Osteocyte (in vitro differentiated cells): ENCODE measurements at regions not wholly inside any gene's neighbourhood (a gene's known extent, or its start where the extent isn't known, plus 50 kb on each side); places are given as distances from the start of the nearest gene placed in this dataset.

Experiments
- DNase-seq: peaks from one replicate; pipeline ENCODE4 v3.0.0; 2021; ENCODE audit warnings: mixed read lengths; ENCODE audit not compliant: unreplicated experiment; ENCODE audit errors: extremely low spot score
- H3K27ac Mint-ChIP-seq: one replicate; pipeline ENCODE4 v1.8.0; 2021; ENCODE audit warnings: mild to moderate bottlenecking, mixed read lengths; ENCODE audit not compliant: unreplicated experiment
- H3K27me3 Mint-ChIP-seq: one replicate; pipeline ENCODE4 v1.8.0; 2021; ENCODE audit warnings: mixed read lengths; ENCODE audit not compliant: unreplicated experiment
- H3K36me3 Mint-ChIP-seq: one replicate; pipeline ENCODE4 v1.8.0; 2021; ENCODE audit warnings: mixed read lengths; ENCODE audit not compliant: unreplicated experiment
- H3K4me1 Mint-ChIP-seq: one replicate; pipeline ENCODE4 v1.8.0; 2021; ENCODE audit warnings: mixed read lengths; ENCODE audit not compliant: unreplicated experiment
- H3K4me3 Mint-ChIP-seq: one replicate; pipeline ENCODE4 v1.8.0; 2021; ENCODE audit warnings: mild to moderate bottlenecking, moderate library complexity, mixed read lengths; ENCODE audit not compliant: unreplicated experiment
- H3K9me3 Mint-ChIP-seq: one replicate; pipeline ENCODE4 v1.8.0; 2021; ENCODE audit warnings: mixed read lengths; ENCODE audit not compliant: unreplicated experiment
- CTCF ChIP-seq: fragments of 200-600 bp; sonication (generic); IDR thresholded peaks from 2 replicates; pipeline ENCODE4 v1.5.0; 2021; ENCODE audit warnings: antibody characterized with exemption, mild to moderate bottlenecking, moderate library complexity

DNA sequence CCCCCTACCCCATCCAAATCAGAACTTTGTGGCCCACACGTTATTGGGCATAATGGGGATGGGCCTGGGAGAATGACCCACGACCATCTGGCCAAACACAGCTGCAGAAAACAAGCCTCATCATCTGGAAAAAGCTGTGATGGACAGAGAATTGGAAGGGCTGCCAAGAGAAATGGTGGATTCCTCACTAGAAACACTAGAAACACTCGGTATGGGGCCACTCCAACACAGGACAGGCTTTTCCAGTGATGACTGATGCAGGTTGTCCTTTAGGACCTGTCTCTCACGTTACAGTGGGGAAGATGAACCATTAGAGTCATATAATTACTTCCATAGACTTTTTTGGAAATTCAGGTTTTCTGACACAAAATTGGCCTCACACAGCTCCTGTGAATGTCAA is 172.4 kb upstream of the TARS1 start:
- Mint-ChIP-seq H3K36me3 (peaks cover 16% of the 10 kb centered on the region), H3K4me3 (no peak overlapping the region), H3K4me1 (peaks cover 38% of the 10 kb centered on the region), H3K27ac (peak overlapping the region; percentile 62), H3K27me3 (no peaks in the 10 kb centered on the region), H3K9me3 (peaks cover 16% of the 10 kb centered on the region)
- no peak for DNase-seq
- TF ChIP-seq CTCF = no peak

GRCh38 chr5:33270671-33271070 is 170.1 kb upstream of the TARS1 start:
- H3K27me3 Mint-ChIP-seq = no peaks in the 10 kb centered on the region
- no peaks in the 10 kb centered on the region for H3K9me3 Mint-ChIP-seq
- H3K4me1 Mint-ChIP-seq = peaks cover 45% of the 10 kb centered on the region
- no peak for TF ChIP-seq CTCF
- peak overlapping the region; percentile 31 for H3K27ac Mint-ChIP-seq
- H3K36me3 Mint-ChIP-seq = no peaks in the 10 kb centered on the region
- no peak overlapping the region for H3K4me3 Mint-ChIP-seq
- no peak for DNase-seq

DNA sequence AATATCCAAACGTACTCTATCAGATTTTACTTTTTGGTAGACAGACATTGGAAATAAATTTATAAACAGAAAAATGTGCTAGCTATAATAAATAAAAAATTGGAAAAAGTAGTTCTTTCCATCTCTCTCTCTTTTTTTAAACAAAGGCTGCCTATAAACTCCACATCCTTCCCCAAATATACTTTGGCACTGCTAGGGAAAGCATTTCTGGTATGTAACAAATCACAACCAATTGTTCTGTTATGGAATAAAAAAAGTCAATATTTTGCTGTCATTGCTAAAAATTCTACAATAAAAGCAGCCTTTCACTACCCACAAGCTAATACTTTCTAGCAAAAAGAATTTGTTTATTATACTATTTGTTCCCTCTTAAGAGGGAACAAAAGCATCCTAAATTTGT is 169.2 kb upstream of the TARS1 start:
- Mint-ChIP-seq H3K27ac (peak overlapping the region; percentile 61), H3K27me3 (no peaks in the 10 kb centered on the region)
- no peak for TF ChIP-seq CTCF

DNA sequence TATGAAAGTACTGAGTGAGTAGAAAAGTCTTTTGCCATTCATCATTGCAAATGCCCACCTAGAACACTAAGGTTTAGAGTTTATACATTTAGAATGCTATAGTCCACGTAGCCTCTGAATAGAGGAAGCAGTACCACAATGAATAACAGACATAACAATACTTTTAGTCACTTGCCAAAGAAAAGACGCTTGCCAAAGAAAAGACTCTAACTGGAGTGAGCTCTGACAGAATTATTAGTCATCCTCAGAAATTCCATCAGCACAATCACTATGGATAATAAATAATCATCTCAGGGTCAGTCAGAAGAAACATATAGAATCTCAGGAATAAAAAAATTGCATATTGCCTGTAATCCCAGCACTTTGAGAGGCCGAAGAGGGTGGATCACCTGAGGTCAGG is 168.5 kb upstream of the TARS1 start:
- no peak for TF ChIP-seq CTCF
- H3K36me3 Mint-ChIP-seq = no peaks in the 10 kb centered on the region
- no peaks in the 10 kb centered on the region for H3K9me3 Mint-ChIP-seq
- no peaks in the 10 kb centered on the region for H3K27me3 Mint-ChIP-seq
- peak overlapping the region; percentile 81 for H3K27ac Mint-ChIP-seq
- no peak for DNase-seq
- H3K4me1 Mint-ChIP-seq = peaks cover 61% of the 10 kb centered on the region
- no peak overlapping the region for H3K4me3 Mint-ChIP-seq

More for the DNA sequence above, 169.2 kb upstream of the TARS1 start:
- H3K4me1 Mint-ChIP-seq = peaks cover 54% of the 10 kb centered on the region
- no peaks in the 10 kb centered on the region for H3K36me3 Mint-ChIP-seq
- no peak overlapping the region for H3K4me3 Mint-ChIP-seq
- DNase-seq = no peak
- H3K9me3 Mint-ChIP-seq = no peaks in the 10 kb centered on the region

DNA sequence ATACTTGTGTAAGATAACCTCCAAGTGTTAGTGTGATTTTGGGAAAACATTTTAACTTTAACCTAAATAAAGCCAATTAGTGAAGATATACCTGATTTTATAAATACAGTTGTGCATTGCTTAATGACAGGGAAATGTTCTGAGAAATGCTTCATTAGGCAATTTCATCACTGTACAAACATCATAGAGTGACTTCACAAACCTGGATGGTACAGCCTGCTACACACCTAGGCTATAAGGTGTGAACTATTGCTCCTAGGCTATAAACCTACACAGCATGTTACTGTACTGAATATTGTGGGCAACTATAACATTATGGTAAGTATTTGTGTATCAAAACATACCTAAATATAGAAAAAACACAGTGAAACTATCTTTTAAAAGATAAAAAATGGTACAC is 166.8 kb upstream of the TARS1 start:
- Mint-ChIP-seq H3K4me1 (peaks cover 45% of the 10 kb centered on the region), H3K4me3 (no peak overlapping the region), H3K9me3 (no peaks in the 10 kb centered on the region), H3K27ac (no peak overlapping the region), H3K36me3 (no peaks in the 10 kb centered on the region), H3K27me3 (no peaks in the 10 kb centered on the region)
- no peak for DNase-seq
- TF ChIP-seq CTCF = no peak
